Omental fat pad (tissue), 3 donors: ENCODE measurements at regions not wholly inside any gene's neighbourhood (a gene's known extent, or its start where the extent isn't known, plus 50 kb on each side); places are given as distances from the start of the nearest gene placed in this dataset.

Experiments
- ATAC-seq: fragments of 150-250 bp; one replicate; pipeline ENCODE4 v1.9.1; 2016; ENCODE audit warnings: mild to moderate bottlenecking, moderate library complexity; ENCODE audit not compliant: low FRiP score
- DNase-seq: peaks from one replicate; pipeline ENCODE4 v3.0.0-alpha.2; 2019; ENCODE audit warnings: low spot score
- TF ChIP-seq, protein P1 (sequence below), 3 donors: fragments of 450-650 bp; IDR thresholded peaks; one replicate each; pipeline ENCODE4 v1.5.1; 2016 to 2017; ENCODE audit warnings: antibody characterized with exemption in 3 of 3, mild to moderate bottlenecking in 3 of 3, moderate library complexity in 2 of 3

DNA sequence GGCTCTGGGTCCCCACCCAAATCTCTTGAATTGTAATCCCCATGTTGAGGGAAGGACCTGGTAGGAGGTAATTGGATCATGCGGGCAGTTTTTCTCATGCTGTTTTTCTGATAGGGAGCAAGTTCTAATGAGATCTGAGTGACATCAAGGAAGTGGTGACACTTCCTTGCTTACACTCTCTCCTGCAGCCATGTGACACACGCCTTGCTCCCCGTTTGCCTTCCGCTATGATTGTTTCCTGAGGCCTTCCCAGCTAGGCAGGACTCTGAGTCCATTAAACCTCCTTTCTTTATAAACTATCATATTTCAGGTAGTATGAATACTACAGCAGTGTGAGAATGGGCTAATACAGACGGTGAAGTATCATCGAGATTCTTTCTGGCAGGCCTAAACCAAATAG lies 1040.4 kb upstream of the MIR17HG start:
- TF ChIP-seq, protein P1, sequence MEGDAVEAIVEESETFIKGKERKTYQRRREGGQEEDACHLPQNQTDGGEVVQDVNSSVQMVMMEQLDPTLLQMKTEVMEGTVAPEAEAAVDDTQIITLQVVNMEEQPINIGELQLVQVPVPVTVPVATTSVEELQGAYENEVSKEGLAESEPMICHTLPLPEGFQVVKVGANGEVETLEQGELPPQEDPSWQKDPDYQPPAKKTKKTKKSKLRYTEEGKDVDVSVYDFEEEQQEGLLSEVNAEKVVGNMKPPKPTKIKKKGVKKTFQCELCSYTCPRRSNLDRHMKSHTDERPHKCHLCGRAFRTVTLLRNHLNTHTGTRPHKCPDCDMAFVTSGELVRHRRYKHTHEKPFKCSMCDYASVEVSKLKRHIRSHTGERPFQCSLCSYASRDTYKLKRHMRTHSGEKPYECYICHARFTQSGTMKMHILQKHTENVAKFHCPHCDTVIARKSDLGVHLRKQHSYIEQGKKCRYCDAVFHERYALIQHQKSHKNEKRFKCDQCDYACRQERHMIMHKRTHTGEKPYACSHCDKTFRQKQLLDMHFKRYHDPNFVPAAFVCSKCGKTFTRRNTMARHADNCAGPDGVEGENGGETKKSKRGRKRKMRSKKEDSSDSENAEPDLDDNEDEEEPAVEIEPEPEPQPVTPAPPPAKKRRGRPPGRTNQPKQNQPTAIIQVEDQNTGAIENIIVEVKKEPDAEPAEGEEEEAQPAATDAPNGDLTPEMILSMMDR (IDR thresholded peaks at IDR 0.05), result no peak
- DNase-seq (no peak), ATAC-seq (no peak)

DNA sequence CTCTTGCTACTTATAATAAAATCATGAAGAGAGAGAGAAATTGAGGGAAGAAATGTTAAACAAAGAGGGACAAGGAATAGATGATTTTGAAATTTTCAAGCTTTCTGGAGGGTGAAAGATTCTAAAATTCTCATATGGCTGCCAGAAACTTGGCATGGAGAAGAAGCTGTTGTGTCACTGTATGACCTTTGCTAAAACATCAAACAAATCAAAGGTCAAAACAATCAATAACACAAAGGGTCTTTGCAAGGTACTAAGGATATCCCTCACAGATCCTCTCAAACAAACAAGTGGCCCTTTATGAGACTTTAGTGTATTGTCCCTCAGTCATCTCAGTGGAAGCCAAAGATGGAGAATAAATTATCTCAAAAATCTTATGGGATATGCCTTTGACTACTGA lies 1039.2 kb upstream of the MIR17HG start:
- no peak for DNase-seq
- no peak for ATAC-seq
- TF ChIP-seq, protein P1 (IDR thresholded peaks at IDR 0.05), result no peak

DNA sequence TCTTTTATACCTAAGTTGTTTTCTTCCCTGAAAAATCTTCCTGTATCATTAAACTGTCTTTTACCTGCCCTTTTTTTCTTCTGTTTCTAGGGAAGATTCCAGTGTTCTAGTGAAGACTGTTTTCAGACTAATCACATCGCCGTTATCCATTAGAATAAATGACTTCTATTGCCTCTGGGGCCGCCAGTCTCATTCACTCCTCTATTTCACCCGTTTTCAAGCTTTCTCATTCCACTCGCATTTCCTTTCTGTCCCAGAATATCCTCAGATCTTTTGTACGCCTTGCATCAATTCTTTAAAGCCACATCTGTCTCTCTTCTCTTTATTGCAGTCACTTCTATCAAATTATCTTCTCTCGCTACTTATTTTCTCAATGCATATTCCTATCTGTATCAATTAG lies 1035.6 kb upstream of the MIR17HG start:
- DNase-seq, result no peak
- TF ChIP-seq, protein P1 (IDR thresholded peaks at IDR 0.05), result no peak
- no peak for ATAC-seq

DNA sequence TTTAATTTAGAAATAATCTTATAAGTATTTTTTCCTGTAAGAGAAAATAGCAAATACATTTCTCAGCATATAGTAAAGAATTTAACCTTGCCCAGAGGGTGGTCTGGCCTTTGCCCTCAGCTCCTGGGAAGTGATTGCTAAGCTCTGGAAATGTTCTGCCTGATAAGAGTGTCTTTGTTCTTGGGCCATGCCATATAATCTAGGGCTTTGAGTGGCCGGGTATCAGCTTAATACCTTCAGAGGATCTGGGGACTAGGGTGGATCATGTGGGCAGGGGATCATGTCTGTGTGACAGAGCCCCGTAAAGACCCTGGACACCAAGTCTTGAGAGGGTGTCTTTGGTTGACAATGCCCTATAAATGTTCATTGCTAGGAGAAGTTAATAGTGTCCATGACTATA lies 1032.4 kb upstream of the MIR17HG start:
- ATAC-seq (no peak), DNase-seq (no peak)
- TF ChIP-seq, protein P1 (IDR thresholded peaks at IDR 0.05), result no peak

DNA sequence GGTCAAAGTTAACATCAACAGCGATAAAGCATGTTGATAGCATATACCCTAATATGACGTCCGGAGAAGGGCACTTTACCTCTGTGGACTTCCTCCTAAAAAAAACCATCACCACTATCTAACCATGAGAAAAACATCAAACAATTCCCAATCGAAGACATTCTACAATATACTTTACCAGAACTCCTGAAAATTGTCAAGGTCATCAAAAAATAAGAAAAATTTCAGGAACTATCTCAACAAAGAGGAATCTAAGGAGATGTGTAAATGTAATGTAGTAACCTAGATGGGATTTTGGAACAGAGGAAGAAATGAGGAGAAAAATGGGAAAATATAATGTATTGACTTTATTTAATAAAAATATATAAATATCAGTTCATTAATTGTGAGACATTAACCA lies 1026.8 kb upstream of the MIR17HG start:
- ATAC-seq (no peak), DNase-seq (no peak)

DNA sequence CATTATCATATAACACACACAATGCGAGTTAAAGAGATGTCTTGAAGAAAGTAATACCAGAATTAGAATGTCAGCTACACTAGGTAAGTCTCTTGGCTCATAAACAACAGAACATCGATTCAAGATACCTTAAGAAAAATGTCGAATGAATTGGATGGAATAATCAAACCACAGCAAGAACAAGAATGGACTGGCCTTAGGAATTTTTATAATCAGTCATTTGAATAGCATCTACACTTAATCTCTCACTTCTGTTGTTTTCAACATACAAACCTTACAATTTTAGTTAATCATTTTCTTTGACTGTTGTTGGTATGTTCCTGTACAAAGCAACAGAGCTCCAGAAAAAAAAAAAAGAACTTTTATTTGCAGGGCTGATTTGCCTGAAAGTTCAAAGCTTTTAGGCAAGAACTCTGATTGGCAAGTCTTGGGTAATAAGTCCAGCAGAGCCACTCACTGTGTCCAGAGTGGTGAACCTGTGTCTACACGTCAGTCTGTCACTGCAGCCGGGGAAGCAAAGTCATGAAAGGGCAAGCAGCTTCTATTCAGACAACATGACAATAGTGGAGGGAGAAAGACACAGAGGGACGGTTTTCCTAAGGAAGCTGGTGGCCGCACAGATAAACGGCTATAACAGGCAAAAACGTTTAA lies 1026.1 kb upstream of the MIR17HG start:
- no peak for ATAC-seq
- DNase-seq, result no peak
- TF ChIP-seq, protein P1 (IDR thresholded peaks at IDR 0.05), result no peak

More for the DNA sequence above, 1026.8 kb upstream of the MIR17HG start:
- TF ChIP-seq, protein P1 (IDR thresholded peaks at IDR 0.05), result no peak

DNA sequence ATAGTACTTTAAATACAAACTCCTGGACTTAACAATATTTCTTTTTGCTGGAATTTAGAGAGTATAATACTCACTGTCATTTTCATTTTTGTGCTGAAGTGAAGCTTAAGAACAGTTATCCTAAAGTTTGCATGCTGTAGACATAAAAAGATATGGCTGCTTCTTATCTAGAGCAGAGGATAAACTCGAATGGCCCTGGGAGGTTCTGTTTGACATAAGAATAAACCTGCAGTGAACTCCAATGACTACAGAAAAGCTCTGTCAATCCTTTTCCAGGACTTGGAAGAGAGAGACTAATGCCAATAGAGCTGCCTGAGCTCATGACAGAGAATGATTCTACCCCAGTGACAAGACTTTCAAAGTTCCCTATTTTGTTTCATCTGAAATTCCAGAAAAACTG lies 1017.8 kb upstream of the MIR17HG start:
- TF ChIP-seq, protein P1 (IDR thresholded peaks at IDR 0.05), result no peak
- ATAC-seq (no peak), DNase-seq (no peak)
